A549 (cell line): ENCODE measurements at regions not wholly inside any gene's neighbourhood (a gene's known extent, or its start where the extent isn't known, plus 50 kb on each side); places are given as distances from the start of the nearest gene placed in this dataset.

Source experiments
- CHD2 ChIP-seq: fragments of 150-350 bp; IDR thresholded peaks from 2 replicates; pipeline ENCODE4 v1.6.1; 2014; ENCODE audit warnings: low read length; ENCODE audit not compliant: partially characterized antibody
- RCOR1 ChIP-seq: fragments of 150-350 bp; IDR thresholded peaks from 2 replicates; pipeline ENCODE4 v1.6.1; 2014; ENCODE audit warnings: antibody characterized with exemption, low read length, low read depth
- TF ChIP-seq, protein P1 (sequence below): IDR thresholded peaks from 2 replicates; pipeline ENCODE4 v1.6.1; 2012
- TF ChIP-seq, protein P2 (sequence below): fragments of >200 bp; sonication (Bioruptor Twin); formaldehyde crosslinking; IDR thresholded peaks from 3 replicates; pipeline ENCODE4 v1.5.1; 2016

DNA sequence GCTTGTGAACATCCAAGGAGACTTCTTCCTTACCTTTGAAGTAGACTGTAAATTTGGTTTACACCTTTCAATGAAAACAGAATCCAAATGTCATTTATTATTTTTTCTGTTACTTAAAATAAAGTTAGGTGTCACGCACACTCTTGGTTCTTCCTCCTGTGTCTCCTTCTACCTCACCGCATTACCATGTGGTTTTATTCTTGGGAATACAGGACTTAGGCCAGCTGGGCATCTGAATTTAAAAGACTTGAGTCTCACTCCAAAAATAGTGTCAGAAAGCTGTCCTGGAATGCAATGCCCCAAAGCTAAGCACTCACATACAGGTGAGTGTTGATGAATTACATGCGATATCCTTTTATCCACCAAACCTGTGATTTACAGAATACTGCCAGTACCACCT lies 66.4 kb downstream of the MAF start:
- TF ChIP-seq, protein P1, sequence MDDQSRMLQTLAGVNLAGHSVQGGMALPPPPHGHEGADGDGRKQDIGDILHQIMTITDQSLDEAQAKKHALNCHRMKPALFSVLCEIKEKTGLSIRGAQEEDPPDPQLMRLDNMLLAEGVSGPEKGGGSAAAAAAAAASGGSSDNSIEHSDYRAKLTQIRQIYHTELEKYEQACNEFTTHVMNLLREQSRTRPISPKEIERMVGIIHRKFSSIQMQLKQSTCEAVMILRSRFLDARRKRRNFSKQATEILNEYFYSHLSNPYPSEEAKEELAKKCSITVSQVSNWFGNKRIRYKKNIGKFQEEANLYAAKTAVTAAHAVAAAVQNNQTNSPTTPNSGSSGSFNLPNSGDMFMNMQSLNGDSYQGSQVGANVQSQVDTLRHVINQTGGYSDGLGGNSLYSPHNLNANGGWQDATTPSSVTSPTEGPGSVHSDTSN: no peak
- TF ChIP-seq, protein P2, sequence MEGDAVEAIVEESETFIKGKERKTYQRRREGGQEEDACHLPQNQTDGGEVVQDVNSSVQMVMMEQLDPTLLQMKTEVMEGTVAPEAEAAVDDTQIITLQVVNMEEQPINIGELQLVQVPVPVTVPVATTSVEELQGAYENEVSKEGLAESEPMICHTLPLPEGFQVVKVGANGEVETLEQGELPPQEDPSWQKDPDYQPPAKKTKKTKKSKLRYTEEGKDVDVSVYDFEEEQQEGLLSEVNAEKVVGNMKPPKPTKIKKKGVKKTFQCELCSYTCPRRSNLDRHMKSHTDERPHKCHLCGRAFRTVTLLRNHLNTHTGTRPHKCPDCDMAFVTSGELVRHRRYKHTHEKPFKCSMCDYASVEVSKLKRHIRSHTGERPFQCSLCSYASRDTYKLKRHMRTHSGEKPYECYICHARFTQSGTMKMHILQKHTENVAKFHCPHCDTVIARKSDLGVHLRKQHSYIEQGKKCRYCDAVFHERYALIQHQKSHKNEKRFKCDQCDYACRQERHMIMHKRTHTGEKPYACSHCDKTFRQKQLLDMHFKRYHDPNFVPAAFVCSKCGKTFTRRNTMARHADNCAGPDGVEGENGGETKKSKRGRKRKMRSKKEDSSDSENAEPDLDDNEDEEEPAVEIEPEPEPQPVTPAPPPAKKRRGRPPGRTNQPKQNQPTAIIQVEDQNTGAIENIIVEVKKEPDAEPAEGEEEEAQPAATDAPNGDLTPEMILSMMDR: no peak
- TF ChIP-seq RCOR1 (no peak), CHD2 (no peak)
